ENCODE measurements at regions not wholly inside any gene's neighbourhood (a gene's known extent, or its start where the extent isn't known, plus 50 kb on each side); places are given as distances from the start of the nearest gene placed in this dataset.

GRCh38 chr18:56067214-56067894, 479.4 kb upstream of the TCF4 start:
- no peak for DNase-seq

- no peak for DNase-seq
Measured at GRCh38 chr18:56066524-56067213, 478.7 kb upstream of the TCF4 start.

GRCh38 chr18:56065086-56065485, 477.1 kb upstream of the TCF4 start:
- DNase-seq, result no peak

GRCh38 chr18:56062931-56063330, 474.9 kb upstream of the TCF4 start:
- no peak for DNase-seq

- DNase-seq, result no peak
Measured at GRCh38 chr18:56060967-56061541, 473.1 kb upstream of the TCF4 start.

- DNase-seq, result no peak
Measured at GRCh38 chr18:56052202-56052601, 464.2 kb upstream of the TCF4 start.

- peak in 1 of 14 donors; percentile 33 for DNase-seq
Measured at GRCh38 chr18:56044239-56044638, 456.2 kb upstream of the TCF4 start.

GRCh38 chr18:56043641-56044061, 455.7 kb upstream of the TCF4 start:
- peak in 13 of 14 donors; percentile 12 to 85 (median 79) for DNase-seq

GRCh38 chr18:56042915-56043536, 455.0 kb upstream of the TCF4 start:
- peak in 1 of 14 donors; percentile 29 for DNase-seq

GRCh38 chr18:56038171-56039030, 450.4 kb upstream of the TCF4 start:
- no peak for DNase-seq

GRCh38 chr18:56036741-56037140, 448.7 kb upstream of the TCF4 start:
- no peak for DNase-seq

- DNase-seq, result no peak
Measured at GRCh38 chr18:56035546-56035945, 447.6 kb upstream of the TCF4 start.

- DNase-seq, result no peak
Measured at GRCh38 chr18:56034949-56035348, 447.0 kb upstream of the TCF4 start.

- no peak for DNase-seq
Measured at GRCh38 chr18:56030060-56030459, 442.1 kb upstream of the TCF4 start.

GRCh38 chr18:56028514-56028913, 440.5 kb upstream of the TCF4 start:
- DNase-seq, result no peak

- no peak for DNase-seq
Measured at GRCh38 chr18:56026509-56026908, 438.5 kb upstream of the TCF4 start.

- no peak for DNase-seq
Measured at GRCh38 chr18:56021809-56022195, 433.8 kb upstream of the TCF4 start.

GRCh38 chr18:56021136-56021808, 433.3 kb upstream of the TCF4 start:
- DNase-seq, result no peak

GRCh38 chr18:56019908-56020307, 431.9 kb upstream of the TCF4 start:
- DNase-seq, result no peak

GRCh38 chr18:56019156-56019555, 431.2 kb upstream of the TCF4 start:
- no peak for DNase-seq

GRCh38 chr18:56009411-56009810, 421.4 kb upstream of the TCF4 start:
- DNase-seq, result no peak

GRCh38 chr18:56003720-56004088, 415.7 kb upstream of the TCF4 start:
- no peak for DNase-seq
